ENCODE measurements at regions not wholly inside any gene's neighbourhood (a gene's known extent, or its start where the extent isn't known, plus 50 kb on each side); places are given as distances from the start of the nearest gene placed in this dataset.
"Not testable (repeated sequence)": the region's sequence is repeated elsewhere in the genome, so short reads cannot be mapped to it uniquely, and the experiment has no call there.

DNA sequence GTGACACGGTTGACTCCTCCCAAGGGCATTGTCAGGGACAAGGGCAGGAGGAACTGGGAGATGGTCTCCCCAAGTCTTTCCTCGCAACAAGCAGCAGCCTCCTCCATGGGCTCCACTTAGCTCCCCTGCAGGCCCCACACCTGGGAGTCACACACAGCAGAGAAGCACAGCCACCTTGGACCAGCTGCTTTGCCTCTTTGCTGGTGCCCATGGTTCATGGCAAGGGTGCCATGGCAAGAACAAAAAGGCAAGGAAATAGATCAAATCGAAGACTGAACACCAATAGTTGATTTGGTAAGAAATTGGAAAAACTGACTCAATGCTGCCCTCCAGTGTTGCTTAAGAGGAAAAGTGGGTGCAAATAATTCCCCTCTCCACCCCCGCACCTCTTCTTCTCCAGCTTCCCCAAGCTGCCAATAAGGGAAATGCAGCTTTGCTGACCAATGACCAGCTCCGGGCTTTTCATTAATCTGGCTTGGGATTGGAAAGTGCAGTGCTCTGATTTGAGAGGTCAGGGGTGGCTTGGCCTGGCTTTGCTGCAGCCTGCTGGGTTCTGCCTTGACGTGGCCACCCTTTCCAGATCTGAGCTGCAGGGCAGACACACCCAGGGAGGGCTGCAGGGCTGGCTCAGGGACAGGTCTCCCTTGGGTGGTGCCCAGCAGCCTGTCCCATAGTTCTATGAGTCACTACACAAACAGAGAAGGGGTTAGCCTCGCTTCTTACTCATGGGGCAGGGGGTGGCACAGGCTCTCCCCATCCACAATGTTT, 162.0 kb downstream of the KLF13 start:
- DNase-seq, result peak; percentile 76

DNA sequence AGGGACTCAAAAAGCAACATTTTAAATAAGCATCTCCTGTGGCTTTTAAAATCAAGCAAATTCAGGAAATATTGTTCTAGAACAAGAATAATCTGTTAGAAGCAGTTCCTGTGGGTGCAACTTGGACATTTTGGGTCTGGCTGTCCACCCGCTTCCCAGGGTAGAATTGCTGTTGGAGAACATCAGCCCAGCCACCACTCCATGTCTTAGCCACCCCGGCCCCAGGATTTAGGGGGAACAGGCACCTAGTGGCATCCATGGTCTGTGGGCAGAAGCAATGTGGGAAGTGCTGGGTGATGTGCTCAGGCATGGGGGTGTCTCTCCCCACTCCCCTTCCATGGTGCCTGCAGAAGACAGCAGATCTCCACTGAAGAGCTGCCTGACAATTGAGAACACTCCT, 162.6 kb downstream of the KLF13 start:
- DNase-seq, result no peak

DNA sequence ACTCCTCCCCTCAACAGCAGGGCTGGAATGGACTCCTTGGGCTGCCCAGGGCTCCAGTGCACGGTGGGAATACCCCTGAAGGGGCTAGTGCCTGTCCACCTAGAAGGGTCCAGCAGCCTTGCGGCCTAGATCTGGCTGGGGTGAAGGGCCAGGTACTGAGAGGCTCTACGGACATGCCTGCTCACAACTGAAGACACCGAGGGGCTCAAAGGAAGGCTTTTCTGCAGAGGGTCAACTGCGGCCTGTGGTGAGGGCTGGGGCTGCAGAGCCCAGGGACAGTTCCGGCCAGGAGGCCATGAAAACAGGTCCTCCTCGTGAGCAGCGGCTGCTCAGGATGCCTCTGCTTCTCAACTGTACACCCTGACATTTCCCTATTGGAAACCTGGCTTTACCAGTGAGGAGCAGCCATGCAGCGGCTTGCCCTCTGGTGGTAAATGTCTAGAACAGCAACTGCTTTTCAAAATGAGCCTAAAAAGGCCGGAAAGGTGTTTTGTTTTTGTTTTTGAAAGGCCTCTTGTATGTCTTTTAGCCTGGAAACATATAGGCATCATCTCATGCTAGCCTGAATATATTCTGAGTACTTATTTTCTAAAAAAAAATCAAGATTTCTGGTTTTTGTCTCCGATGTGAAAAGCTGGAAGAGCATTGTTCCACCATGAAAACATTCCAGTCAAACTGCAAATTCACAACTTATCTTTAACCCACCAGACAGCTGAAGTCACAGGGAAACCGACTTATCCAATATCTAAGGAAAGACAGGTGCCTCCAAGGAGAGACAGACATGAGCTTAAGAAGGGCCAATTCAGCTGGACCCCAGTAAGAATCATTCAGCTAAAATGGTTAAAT, 163.4 kb downstream of the KLF13 start:
- DNase-seq, result peak; percentile 13

DNA sequence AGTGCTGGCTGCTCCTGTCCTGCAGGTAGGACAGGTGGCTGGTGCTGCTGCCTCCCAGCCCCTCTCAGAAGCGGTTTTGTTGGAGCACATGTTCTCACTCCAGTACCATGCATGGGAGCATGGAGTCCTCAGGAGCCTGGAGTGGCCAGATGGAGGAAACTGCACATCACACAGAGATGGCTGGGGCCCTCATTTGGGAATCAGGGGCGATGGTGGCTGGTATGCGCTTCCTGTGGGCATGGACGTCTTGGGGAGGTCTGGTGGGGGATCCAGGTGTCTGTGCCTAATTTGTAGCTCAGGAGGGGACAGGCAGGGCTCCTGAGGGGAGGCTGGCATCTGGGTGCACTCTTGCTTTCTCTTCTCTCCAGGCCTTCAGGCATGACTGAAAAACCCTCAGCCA, 168.2 kb downstream of the KLF13 start:
- DNase-seq, result no peak

DNA sequence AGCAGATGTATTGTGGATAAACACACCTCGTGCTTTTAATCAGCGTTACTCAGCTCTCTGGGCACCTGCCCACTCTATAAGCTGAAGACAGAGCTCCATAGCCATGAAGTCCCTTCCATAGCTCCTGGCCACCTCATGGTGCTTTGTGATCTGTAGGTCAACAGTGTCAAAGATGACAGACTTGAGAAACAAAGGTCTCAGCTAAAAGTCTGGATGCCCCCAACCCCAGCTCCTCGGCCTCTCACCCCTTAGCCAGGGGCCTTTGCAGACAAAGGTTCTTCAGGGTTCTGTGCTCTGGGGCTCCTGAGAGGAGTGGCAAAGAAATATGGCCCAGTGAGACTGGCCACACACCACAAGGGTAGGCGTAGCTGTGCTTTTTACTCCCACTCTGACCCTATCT, 168.6 kb downstream of the KLF13 start:
- no peak for DNase-seq

DNA sequence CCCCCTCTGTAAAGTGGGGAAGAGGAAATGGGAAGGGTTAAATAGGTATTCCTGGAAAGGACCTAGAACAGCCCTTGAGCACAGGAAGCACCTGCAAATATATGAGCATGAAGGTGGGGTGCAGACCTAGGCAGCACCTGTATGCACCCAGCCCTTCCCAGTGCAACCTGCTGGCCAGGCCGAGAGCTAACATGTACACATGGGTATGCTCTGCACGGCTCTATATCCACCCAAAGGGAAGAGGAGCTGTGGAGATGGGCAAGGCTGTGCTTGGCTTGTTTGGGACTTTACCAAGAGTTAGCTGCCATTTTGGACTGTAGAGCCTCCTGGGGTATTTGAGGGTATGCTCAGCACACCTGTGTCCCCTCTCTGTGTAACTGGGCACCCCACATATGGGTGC, 171.2 kb downstream of the KLF13 start:
- DNase-seq, result no peak

GRCh38 chr15:31498329-31498728, 171.7 kb downstream of the KLF13 start:
- DNase-seq, result no peak

- no peak for DNase-seq
Measured at GRCh38 chr15:31498756-31499155, 172.1 kb downstream of the KLF13 start.

DNA sequence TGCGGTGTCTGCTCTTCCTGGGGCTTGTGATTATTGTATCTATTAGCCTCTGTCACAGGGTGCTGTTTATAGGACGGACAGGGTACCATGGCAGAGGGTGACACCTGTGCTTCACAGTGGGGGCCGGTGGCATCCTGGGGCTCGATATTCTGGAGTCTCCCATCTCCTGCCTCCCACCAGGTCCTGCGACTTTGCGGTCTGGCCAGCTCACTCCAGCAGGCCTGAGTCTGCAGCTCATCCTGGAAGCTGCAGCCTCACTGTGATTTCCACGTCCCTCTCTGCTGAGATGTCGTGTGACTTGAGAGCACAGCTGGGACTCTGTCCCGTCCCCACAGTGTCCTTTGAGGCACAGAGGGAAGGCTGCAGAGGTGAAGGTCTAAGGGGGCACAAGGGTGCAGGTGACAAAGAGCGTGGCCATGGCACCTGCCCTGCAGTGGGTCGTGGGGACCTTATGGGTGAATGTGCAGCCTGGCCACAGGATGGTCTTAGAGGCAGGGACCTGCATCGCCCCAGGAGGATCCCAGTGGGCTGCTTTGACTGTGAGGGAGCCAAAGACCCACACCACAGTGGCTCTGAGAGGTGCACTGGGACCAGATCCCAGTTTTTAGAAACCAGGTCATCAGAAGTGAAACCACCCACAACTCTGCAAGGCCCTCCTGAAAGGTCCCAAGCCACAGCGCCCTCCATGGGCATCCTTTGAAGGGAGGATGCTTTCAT, 172.8 kb downstream of the KLF13 start:
- no peak for DNase-seq

DNA sequence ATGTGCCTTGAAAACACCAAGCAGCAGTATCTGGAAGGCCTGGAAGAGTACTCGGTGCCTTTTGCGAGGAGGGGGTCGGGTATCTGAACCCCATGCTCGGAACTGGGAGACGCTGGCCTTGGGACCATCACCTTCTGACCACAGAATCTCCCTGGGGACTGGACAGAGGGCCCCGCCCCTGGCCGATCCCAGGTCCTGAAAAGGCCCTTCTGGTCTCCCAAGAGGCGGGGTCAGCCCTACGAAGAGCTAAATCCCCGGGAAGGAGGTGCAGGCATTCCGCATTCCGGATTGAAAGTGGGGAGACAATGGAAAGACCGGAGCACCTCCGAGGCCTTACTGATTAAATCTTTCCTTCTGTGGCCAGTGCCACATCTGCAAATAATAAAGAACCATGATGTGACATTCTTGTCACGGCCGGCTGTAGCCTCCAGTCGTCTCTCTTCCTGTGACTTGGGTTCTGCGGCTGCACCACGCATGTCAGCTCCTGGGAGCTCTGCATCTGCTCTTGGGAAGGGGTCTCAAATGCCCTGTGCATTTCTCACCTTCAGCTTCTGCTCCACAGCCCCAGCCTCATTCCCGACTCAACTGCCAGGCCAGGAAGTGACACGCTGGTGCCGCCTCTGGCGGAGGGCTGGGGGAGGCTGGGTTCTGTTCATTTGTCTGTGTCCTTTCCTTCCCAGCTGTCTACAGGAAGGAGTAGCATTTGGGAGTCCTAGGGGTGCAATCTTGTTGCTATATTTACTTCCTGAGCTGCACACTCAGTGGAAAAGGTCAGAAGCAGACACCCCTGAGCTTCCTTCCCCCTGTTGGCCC, 173.5 kb downstream of the KLF13 start:
- no peak for DNase-seq

DNA sequence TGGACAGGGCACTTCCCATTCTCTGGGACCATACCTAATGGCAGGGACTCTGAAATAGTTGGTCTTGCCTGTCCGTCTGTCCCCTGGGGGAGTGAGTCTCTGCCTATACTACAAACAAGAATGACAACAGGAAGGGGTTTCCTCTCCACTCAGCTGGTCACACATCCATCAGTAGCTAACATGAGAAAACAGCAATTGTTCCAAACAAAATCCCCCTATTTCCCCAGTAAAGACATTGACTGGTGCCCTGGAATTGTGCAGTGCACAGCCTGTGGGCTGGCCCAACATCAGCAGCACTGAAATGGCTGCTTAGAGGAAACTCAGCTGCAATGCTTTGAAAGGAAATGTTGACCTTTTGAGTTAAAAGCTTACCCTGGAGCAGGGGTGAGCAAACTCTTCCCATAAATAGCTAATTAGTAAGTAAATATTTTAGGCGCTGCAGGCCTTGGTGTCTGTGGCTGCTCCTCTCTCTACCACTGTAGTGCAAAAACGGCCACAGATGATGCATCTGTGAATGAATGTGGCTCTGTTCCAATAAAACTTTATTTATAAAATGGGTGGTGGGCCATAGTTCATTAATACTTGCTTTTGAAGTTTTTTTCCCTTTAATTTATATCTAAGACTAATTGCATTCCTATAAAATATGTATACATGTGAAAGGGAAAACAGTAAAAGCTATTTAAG, 174.3 kb downstream of the KLF13 start:
- no peak for DNase-seq

DNA sequence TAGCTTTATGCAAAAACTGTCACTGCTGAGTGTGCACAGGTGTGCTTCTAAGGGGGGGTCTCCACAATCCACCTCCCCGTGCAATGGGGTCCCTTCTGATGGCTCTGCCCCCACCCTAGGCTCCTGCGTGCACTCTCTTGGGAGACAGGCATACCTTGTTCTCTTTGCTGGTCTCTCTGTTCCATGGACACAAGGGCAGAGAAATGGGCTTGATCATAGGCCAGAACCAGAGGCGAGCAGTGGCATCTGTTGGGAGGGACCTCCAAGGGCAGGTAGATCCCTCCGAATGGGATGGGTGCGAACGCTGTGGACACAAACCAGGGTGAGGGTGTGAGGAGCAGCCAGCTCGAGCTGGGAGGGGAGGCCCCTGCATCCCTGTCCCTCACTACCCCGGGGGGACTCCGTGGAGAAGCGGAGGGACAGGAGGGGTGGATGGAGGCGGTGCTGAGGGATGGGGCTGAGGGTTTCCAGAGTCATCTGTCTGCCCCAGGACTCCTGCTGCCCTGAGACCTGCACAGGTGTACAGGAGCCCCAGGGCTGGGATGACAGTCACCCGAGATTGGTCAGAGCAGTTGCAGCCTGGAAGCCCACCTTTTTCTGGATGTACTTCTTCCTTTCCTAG, 175.0 kb downstream of the KLF13 start:
- no peak for DNase-seq

DNA sequence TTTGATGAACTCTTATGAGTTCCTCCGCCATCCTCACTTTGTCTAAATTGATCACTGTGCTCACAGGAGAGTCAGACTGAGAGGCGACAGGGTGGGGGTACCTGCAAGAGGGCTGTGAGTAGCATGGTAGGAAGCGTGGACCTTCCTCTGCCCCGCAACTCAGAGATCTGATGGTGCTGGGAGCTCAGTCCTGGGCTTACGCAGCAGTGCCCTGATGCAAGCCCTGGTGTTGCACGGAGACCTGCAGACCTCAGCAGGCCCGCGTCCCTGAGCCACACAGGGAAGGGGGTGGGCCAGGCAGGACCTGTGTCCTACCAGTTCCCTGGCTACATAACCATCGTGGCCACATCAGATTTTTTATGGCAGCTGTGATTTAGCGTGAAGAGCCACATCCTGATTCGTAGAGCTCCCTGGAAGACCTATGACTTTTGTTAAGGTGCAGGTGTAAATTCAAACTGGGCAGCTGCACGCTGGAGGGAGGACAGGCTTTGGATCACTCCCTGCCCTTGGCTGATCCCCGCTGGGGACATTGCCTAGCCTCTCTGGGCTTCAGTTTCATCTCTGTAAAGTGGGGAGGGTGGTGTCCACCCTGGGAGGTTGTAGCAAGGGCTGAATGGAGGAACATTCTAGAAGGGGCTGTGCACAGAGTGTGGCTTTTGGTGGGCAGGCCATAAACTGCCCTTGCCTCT, 176.1 kb downstream of the KLF13 start:
- no peak for DNase-seq

DNA sequence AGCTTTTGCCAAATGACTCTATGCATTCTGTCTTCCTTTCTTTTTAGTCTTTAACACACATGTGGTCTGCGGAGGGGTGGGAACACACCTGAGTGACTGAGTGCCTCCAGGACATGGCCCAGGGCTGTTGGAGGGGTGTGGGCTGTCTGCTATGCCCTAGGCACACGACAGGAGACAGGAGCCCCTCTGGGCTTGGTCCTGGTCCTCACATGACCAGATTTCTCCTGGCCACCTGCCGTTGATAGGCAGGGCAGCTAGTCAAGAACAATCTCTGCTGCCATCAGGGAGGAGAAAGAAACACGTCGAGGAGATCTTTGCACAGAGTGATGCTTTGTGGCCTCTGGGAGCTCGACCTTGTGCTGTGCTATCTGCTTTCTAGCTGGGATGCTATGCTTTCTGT, 176.6 kb downstream of the KLF13 start:
- DNase-seq, result no peak

- DNase-seq, result no peak
Measured at GRCh38 chr15:31503758-31504461, 177.3 kb downstream of the KLF13 start.

DNA sequence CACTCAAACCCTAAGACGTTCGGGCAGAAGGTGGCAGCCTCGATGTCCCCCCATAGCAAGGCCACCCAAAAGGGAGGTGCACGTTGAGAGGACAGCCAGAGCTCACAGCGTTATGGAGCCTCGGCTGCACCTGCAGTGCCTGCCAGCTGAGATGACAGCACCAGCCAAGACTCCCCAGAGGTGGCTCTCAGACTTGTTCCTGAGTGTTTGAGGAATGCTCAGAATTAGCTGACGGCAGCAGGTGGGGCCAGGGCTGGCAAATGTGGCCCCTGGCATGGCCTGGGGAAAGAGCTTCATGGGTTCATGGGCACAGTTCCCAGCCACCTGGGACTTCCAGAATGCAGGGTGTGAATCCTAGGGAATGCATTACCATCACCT, 177.8 kb downstream of the KLF13 start:
- DNase-seq, result no peak

GRCh38 chr15:31507573-31507972, 180.9 kb downstream of the KLF13 start:
- not testable (repeated sequence) for DNase-seq

GRCh38 chr15:31508656-31509055, 182.0 kb downstream of the KLF13 start:
- no peak for DNase-seq

- DNase-seq, result no peak
Measured at GRCh38 chr15:31510057-31510456, 183.4 kb downstream of the KLF13 start.

DNA sequence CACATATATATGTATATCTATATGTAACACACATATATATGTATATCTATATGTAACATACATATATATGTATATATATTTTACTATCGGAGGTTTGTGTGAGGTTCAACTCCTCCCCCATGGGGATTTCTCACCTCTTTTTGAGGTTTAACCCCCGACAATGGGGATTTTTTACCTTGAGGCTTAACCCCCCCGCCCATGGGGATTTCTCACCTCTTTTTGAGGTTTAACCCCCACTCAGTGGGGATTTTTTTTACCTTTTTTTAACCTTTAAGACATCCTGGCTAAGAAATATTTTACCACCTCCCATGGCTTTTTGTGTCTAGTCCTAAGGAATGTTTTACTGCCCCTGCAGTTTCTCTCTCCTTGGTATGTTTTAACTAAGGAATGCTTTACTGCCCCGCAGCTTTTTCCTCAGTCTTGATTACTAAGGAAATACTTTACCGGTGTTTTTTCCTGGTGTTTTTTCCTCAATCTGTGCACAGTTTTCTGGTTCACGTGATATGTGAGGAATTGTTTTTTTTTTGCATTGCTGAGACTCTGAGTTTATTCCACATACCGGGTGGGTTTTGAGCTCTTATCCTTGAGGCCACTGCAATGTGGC, 185.2 kb downstream of the KLF13 start:
- DNase-seq, result no peak

Data from COR-L47 (cell line).